ENCODE measurements at regions not wholly inside any gene's neighbourhood (a gene's known extent, or its start where the extent isn't known, plus 50 kb on each side); places are given as distances from the start of the nearest gene placed in this dataset.

DNA sequence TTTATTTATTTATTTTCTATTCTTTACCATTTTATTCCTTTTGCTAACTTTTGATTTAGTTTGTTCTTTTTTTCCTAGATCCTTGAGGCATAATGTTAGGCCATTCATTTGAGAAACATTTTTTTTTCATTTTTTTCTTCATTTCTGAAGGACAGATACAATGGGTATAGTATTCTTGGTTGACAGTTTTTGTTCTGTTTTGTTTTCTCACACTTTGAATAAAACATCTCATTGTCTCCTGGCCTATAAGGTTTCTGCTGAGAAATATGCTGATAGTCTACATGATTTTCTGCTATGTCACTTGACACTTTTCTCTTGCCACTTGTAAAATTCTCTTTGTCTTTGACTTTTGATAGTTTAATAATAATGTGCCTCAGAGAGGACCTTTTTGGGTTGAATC is 294.6 kb upstream of the EPHA7 start:
- no peaks in the 10 kb centered on the region for H3K4me1 Mint-ChIP-seq
- no peaks in the 10 kb centered on the region for H3K36me3 Mint-ChIP-seq
- no peak overlapping the region for H3K27ac Mint-ChIP-seq
- H3K27me3 Mint-ChIP-seq (ENCODE audit: low read depth in 3 of 3): peaks cover 0 to 2% (median 0%) of the 10 kb centered on the region in 3 donors
- peaks cover 15 to 56% (median 17%) of the 10 kb centered on the region in 6 donors for H3K9me3 Mint-ChIP-seq
- H3K4me3 Mint-ChIP-seq: no peak overlapping the region
- no peak for DNase-seq

GRCh38 chr6:93703431-93703830 is 284.1 kb upstream of the EPHA7 start:
- DNase-seq: no peak
- H3K36me3 Mint-ChIP-seq: no peaks in the 10 kb centered on the region
- H3K27me3 Mint-ChIP-seq (ENCODE audit: low read depth in 3 of 3): no peaks in the 10 kb centered on the region
- H3K9me3 Mint-ChIP-seq: peaks cover 15 to 48% (median 34%) of the 10 kb centered on the region in 6 donors
- no peak overlapping the region for H3K27ac Mint-ChIP-seq
- H3K4me3 Mint-ChIP-seq: no peak overlapping the region
- no peaks in the 10 kb centered on the region for H3K4me1 Mint-ChIP-seq

- Mint-ChIP-seq H3K36me3 (no peaks in the 10 kb centered on the region), H3K4me3 (no peak overlapping the region), H3K27me3 (ENCODE audit: low read depth in 3 of 3) (no peaks in the 10 kb centered on the region), H3K9me3 (peaks cover 8 to 47% (median 27%) of the 10 kb centered on the region in 6 donors), H3K27ac (no peak overlapping the region), H3K4me1 (no peaks in the 10 kb centered on the region)
- DNase-seq: no peak
Observed at GRCh38 chr6:93701526-93701925, 282.2 kb upstream of the EPHA7 start.

GRCh38 chr6:93685494-93685893 is 266.1 kb upstream of the EPHA7 start:
- Mint-ChIP-seq H3K9me3 (peaks cover 5 to 54% (median 24%) of the 10 kb centered on the region in 6 donors), H3K36me3 (no peaks in the 10 kb centered on the region), H3K27ac (no peak overlapping the region), H3K4me1 (no peaks in the 10 kb centered on the region), H3K4me3 (no peak overlapping the region), H3K27me3 (ENCODE audit: low read depth in 3 of 3) (peaks cover 0 to 4% (median 0%) of the 10 kb centered on the region in 3 donors)
- DNase-seq: no peak

GRCh38 chr6:93684339-93684738 is 265.0 kb upstream of the EPHA7 start:
- H3K27me3 Mint-ChIP-seq (ENCODE audit: low read depth in 3 of 3): peaks cover 0 to 4% (median 0%) of the 10 kb centered on the region in 3 donors
- peaks cover 5 to 51% (median 25%) of the 10 kb centered on the region in 6 donors for H3K9me3 Mint-ChIP-seq
- no peaks in the 10 kb centered on the region for H3K36me3 Mint-ChIP-seq
- H3K27ac Mint-ChIP-seq: no peak overlapping the region
- no peaks in the 10 kb centered on the region for H3K4me1 Mint-ChIP-seq
- no peak for DNase-seq
- no peak overlapping the region for H3K4me3 Mint-ChIP-seq

GRCh38 chr6:93679836-93680235 is 260.5 kb upstream of the EPHA7 start:
- H3K27ac Mint-ChIP-seq: no peak overlapping the region

GRCh38 chr6:93678841-93679454 is 259.6 kb upstream of the EPHA7 start:
- H3K27me3 Mint-ChIP-seq (ENCODE audit: low read depth in 3 of 3): peaks cover 0 to 5% (median 0%) of the 10 kb centered on the region in 3 donors
- H3K27ac Mint-ChIP-seq: no peak overlapping the region
- no peaks in the 10 kb centered on the region for H3K4me1 Mint-ChIP-seq
- H3K9me3 Mint-ChIP-seq: peaks cover 5 to 34% (median 13%) of the 10 kb centered on the region in 6 donors
- no peaks in the 10 kb centered on the region for H3K36me3 Mint-ChIP-seq
- H3K4me3 Mint-ChIP-seq: no peak overlapping the region
- DNase-seq: no peak

More at GRCh38 chr6:93679836-93680235, 260.5 kb upstream of the EPHA7 start:
- Mint-ChIP-seq H3K36me3 (no peaks in the 10 kb centered on the region), H3K9me3 (peaks cover 3 to 39% (median 18%) of the 10 kb centered on the region in 6 donors), H3K4me1 (no peaks in the 10 kb centered on the region), H3K4me3 (no peak overlapping the region), H3K27me3 (ENCODE audit: low read depth in 3 of 3) (peaks cover 0 to 5% (median 0%) of the 10 kb centered on the region in 3 donors)
- no peak for DNase-seq

DNA sequence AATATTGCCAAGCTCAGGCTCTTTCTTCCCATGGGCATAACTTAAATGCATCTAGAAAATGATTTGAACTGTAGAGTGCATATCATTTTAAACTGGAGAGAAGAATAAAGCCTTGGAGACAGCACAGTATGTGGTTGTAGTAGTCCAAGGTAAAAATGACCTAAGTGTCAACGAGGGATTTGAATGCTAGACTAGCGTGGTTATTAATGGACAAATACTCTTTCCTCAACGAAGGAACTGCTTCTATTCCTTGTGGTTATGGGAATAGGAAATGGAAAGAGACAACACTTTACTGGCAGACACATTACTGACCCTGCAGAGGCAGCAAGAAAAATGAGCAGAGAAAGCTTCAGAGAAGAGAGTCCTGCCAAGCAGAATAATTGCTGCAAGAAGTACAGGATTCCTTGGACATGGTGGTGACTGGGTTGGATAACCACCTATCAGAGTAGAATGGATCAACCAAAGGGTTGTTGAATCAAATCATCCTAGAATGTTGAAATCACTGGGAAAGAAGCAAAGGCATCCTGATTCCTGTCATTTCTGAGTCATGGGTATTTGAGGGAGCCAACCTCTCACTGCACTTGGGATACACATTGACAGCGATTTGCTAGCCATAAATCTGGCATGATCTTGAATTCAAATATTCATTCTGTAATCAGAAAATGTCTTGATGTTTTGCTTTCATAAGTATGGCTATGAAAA is 258.1 kb upstream of the EPHA7 start:
- Mint-ChIP-seq H3K4me3 (no peak overlapping the region), H3K9me3 (peaks cover 3 to 26% (median 8%) of the 10 kb centered on the region in 6 donors), H3K4me1 (no peaks in the 10 kb centered on the region), H3K36me3 (no peaks in the 10 kb centered on the region), H3K27ac (no peak overlapping the region), H3K27me3 (ENCODE audit: low read depth in 3 of 3) (peaks cover 0 to 2% (median 0%) of the 10 kb centered on the region in 3 donors)
- DNase-seq: no peak

DNA sequence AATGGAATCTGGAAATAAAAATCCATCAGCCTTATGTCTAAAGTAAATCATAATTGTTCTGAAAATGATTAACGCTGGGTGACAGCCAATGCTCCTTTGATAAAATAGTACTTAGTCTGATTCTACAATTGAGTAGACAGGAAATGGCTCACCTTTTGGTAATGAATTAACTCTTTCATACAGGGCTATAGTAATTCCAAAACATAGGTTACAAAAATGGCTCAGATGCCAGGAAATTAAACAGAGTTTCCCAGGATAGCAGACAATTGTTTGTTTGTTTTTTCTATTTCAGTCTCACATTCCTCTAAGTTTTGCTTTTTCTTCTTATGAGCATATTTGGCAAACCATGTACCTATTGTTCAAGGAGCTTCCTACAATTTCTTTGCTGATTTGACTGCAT is 257.2 kb upstream of the EPHA7 start:
- no peak for DNase-seq
- no peaks in the 10 kb centered on the region for H3K4me1 Mint-ChIP-seq
- H3K27me3 Mint-ChIP-seq (ENCODE audit: low read depth in 3 of 3): peaks cover 0 to 2% (median 0%) of the 10 kb centered on the region in 3 donors
- no peaks in the 10 kb centered on the region for H3K36me3 Mint-ChIP-seq
- no peak overlapping the region for H3K4me3 Mint-ChIP-seq
- H3K9me3 Mint-ChIP-seq: peaks cover 3 to 25% (median 6%) of the 10 kb centered on the region in 6 donors
- H3K27ac Mint-ChIP-seq: no peak overlapping the region

GRCh38 chr6:93675856-93676417 is 256.6 kb upstream of the EPHA7 start:
- Mint-ChIP-seq H3K4me1 (no peaks in the 10 kb centered on the region), H3K4me3 (no peak overlapping the region), H3K36me3 (no peaks in the 10 kb centered on the region), H3K27me3 (ENCODE audit: low read depth in 3 of 3) (peaks cover 0 to 2% (median 0%) of the 10 kb centered on the region in 3 donors), H3K27ac (no peak overlapping the region), H3K9me3 (peaks cover 2 to 24% (median 6%) of the 10 kb centered on the region in 6 donors)
- DNase-seq: no peak

GRCh38 chr6:93663111-93663510 is 243.8 kb upstream of the EPHA7 start:
- Mint-ChIP-seq H3K4me3 (no peak overlapping the region), H3K9me3 (peaks cover 12 to 31% (median 22%) of the 10 kb centered on the region in 6 donors), H3K4me1 (no peaks in the 10 kb centered on the region), H3K27ac (no peak overlapping the region), H3K36me3 (peaks cover 0 to 2% (median 0%) of the 10 kb centered on the region in 3 donors), H3K27me3 (ENCODE audit: low read depth in 3 of 3) (peaks cover 0 to 2% (median 0%) of the 10 kb centered on the region in 3 donors)
- DNase-seq: no peak

DNA sequence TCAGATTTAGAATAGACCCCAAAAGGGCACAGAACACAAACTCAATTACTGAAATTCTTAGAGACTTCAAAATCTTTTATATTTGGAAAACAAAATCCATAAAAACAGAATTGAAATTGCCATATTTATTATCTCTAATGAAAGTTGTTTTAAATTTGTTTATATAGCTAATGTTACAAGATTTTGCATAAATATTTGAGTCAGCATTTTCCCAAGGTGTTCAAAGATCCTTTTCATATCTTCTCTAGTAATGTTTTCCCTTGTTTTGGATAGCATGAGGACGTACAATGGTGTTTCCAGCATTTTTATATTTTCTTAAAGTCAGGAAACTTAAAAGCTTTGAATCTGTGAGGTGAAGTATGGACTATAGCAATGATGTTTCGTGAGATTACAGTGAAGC is 235.2 kb upstream of the EPHA7 start:
- DNase-seq: no peak
- Mint-ChIP-seq H3K4me3 (no peak overlapping the region), H3K27me3 (ENCODE audit: low read depth in 3 of 3) (peaks cover 0 to 2% (median 0%) of the 10 kb centered on the region in 3 donors), H3K27ac (no peak overlapping the region), H3K4me1 (no peaks in the 10 kb centered on the region), H3K36me3 (peaks cover 0 to 3% (median 0%) of the 10 kb centered on the region in 3 donors), H3K9me3 (peaks cover 14 to 67% (median 32%) of the 10 kb centered on the region in 6 donors)

- Mint-ChIP-seq H3K9me3 (peaks cover 10 to 35% (median 22%) of the 10 kb centered on the region in 6 donors), H3K4me3 (no peak overlapping the region), H3K36me3 (no peaks in the 10 kb centered on the region), H3K27me3 (ENCODE audit: low read depth in 3 of 3) (peaks cover 0 to 2% (median 0%) of the 10 kb centered on the region in 3 donors), H3K27ac (no peak overlapping the region), H3K4me1 (no peaks in the 10 kb centered on the region)
- DNase-seq: no peak
Observed at GRCh38 chr6:93644611-93645010, 225.3 kb upstream of the EPHA7 start.

- Mint-ChIP-seq H3K36me3 (no peaks in the 10 kb centered on the region), H3K4me1 (no peaks in the 10 kb centered on the region), H3K27me3 (ENCODE audit: low read depth in 3 of 3) (peaks cover 0 to 2% (median 0%) of the 10 kb centered on the region in 3 donors), H3K9me3 (peaks cover 8 to 32% (median 16%) of the 10 kb centered on the region in 6 donors), H3K27ac (no peak overlapping the region), H3K4me3 (no peak overlapping the region)
- DNase-seq: no peak
Observed at GRCh38 chr6:93639126-93639525, 219.8 kb upstream of the EPHA7 start.
